Effector CD8-positive, alpha-beta T cell (primary cell): ENCODE measurements at regions not wholly inside any gene's neighbourhood (a gene's known extent, or its start where the extent isn't known, plus 50 kb on each side); places are given as distances from the start of the nearest gene placed in this dataset.
"Not testable (repeated sequence)": the region's sequence is repeated elsewhere in the genome, so short reads cannot be mapped to it uniquely, and the experiment has no call there.

Source experiments
- DNase-seq: peaks from one replicate; lab custom pipeline; 2025; lab: John Stamatoyannopoulos, UW

DNA sequence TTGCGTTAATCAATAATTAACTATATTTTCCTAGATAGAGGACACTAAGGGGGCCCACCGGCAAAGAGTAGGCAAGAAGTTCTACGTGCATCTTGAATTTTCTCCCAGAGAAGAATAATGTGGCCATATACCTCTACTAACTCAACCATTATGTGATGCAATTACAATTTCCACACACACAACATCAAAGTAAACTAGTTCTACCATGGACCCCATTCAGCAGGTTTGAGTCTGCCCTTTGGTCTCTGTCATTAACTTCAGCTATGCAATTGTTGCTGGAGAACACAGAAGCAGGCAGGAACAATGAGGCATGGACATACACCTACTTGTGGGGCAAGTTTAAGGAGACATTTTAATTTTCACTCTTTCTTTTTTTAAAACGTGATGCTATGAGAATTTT is 705.9 kb downstream of the PDCD6IP start:
- no peak for DNase-seq

DNA sequence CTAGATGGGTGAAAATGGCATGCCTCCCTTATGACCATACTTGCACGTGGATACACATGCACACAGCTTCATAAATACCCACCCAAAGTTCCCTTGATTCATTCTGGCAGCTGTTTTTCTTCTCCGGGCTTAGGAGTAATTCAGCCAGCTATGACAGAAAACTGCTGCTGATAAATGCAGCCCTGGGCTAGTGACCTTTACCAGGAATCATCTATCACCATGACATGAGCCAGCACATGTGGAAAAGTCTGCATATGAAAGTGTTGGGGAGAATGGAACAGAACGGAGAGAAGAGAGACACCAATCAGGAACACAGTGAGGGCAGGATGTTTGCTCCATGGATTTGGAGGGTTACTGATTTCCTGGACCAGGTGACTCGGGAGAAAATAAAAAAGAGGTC is 706.3 kb downstream of the PDCD6IP start:
- no peak for DNase-seq

DNA sequence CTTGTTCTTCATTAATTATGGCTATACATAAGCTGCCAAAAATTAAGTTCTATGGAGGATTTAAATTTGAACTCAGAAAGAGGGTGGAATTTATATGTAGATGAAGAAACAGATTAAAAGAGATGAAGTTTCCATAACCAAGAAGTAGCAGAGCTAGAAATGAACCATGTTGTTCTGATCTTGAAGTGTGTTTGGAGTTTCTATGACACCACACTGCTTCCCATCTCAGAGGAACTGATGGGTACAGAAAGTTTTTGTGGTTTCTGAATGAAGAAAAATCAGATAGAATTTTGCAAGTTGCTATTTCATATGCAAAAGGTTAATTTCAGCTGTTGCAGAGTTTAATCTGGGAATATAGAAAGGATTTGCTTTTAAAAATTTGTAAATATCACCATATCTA is 710.3 kb downstream of the PDCD6IP start:
- DNase-seq: no peak

DNA sequence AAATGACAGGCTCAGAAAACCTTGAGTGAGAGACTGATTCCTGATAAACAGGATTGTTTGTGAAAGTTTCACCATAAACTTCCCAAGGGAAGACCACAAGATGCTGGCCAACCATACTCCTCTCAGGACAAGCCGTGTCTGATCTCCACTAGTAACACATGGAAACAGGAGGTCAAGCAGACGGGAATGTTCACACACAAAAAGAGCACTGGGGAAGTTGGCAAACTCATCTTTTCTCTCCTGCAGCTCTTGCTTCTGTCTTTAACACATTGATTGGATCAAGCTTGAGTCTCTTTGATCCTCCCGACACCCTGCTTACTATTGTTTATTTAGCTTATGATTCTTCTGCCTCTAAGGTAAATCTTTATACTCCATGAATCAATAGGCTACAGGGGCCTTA is 713.5 kb downstream of the PDCD6IP start:
- no peak for DNase-seq

DNA sequence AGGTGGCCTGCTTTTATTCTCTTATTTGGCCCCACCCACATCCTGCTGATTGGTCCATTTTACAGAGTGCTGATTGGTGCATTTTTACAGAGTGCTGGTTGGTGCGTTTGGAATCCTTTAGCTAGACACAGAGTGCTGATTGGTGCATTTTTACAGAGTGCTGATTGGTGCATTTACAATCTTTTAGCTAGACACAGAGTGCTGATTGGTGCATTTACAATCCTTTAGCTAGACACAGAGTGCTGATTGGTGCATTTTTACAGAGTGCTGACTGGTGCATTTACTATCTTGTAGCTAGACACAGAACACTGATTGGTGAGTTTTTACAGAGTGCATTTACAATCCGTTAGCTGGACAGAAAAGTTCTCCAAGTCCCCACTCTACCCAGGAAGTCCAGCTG is 720.6 kb downstream of the PDCD6IP start:
- DNase-seq: not testable (repeated sequence)

DNA sequence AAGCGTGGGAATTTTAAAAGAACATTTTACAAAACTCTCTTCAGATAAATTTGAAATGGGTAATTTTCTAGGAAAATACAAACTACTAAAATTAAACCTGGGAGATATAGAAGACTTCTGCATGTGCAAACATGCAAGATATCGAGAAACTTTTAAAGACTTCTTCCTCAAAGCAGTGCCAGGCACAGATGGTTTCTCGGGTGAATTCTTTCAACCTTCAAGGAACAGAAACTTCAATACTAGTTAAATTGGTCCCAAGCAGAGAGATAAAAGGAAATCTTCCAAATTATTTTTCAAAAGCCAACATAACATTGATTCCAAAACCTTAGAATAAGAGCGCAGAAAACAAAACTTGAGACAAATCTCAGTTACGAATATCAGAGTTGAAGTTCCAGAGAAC is 732.7 kb downstream of the PDCD6IP start:
- no peak for DNase-seq

DNA sequence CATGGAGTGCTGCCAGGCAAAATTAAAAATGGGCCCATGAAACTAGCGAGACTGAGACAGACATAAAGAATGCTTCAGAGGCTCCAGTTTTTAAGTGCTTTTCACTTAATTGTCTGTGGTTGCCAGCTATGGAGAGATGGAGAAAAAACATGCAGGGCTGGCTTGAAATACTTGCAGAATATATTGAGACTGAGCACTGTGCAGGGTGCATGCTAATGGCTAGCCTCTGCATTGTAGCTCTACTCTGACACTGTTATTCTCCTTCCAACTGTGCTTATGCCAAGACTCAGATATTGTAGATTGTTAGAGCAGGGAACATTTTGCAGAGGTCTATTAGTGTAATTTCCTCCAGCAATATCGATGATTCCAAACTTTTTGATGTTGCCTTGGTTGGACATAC is 735.0 kb downstream of the PDCD6IP start:
- no peak for DNase-seq

DNA sequence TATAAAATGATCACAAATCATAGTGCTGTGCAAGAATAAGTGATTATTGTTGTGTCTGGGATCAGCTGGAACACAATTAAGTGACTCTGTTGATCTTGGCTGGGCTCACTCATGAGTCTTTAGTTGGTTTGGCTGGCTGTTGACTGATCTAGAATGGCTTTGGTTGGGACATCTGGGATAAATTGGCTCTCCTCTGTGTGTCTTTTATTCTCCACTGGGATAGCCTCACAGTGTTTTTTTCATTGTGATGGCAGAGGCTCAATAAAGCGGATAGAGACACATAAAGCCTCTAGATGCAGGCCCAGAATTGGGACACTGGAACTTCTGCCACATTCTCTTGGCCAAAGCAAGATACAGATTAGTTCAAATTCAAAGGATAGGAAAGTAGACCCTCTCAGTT is 735.6 kb downstream of the PDCD6IP start:
- no peak for DNase-seq

DNA sequence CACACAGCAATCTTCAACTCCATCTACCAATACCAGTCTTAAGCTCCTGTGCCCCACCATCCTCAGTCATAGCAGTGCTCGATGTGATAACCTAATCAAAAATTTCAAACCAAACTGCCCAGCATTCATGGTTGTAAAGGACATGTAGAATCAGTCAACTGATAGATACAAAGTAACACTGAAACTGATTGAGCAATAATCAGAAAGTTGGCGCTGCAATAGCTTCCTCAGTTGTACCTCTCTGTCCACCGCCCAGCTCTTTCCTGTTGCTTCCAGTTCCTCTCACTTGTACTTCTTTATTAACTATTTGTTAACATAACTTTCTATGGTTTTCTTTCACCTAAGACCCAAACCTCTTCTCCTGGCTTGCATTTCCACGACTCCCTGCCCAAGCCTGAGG is 745.7 kb downstream of the PDCD6IP start:
- no peak for DNase-seq

DNA sequence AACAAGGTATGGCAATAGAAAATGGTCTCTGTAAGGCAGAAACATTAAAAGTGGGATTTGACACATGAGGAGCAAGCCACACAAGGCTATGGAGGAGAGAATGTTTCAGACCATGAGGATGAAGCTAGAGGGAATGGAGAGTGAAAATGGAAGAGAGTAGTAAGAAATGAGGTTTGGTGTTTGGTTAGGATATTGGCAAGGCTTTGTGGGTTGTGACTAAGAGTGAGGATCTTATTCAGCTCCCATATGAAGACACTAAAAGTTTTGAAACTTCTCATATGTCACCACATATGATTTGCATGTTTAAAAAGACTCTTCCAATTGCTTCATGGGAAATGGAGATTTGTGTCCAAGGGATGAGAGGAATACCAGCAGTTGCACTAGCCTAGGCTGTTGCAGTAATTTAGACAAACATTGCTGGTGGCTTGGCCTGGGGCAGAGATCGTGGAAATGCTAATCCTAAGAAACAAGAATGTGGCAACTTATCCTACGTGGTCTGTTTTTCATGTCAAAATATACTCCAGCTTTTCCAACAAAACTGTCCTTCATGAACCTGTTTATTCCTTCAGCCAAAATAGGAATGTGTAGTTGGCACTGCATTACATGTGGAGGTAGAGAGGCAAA is 749.0 kb downstream of the PDCD6IP start:
- DNase-seq: no peak

DNA sequence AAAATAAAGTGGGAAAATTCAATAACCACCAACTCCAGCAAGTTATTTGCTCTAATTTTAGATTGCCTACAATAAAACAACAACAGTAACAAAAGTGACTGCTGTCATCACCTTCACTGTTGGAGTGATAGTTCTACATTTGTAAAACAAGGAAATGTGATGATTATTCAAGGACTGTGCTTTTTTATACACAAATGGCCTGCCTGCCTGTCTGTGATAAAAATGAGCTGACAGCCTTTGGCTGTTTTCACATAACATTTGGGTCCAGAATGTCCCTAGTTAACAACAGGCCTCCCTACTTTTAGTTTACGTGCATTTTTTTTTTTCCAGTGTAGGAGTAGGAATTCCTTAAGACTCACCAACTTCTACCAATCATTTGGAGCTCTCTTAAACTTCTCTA is 768.8 kb downstream of the PDCD6IP start:
- no peak for DNase-seq

DNA sequence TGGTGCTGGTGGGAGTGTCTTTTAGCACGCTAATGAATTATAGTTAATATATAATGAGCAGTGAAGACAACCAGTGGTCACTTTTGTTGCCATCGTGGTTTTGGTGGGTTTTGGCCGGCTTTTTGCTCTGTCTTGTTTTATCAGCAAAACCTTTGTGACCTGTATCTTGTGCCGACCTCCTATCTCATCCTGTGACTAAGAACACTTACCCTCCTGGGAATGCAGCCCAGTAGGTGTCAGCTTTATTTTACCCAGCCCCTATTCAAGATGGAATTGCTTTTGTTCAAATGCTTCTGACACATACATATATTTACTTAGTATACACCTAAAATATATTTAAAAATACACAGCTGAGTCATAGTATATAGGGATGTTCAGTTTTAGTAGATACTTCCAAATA is 770.3 kb downstream of the PDCD6IP start:
- DNase-seq: no peak

DNA sequence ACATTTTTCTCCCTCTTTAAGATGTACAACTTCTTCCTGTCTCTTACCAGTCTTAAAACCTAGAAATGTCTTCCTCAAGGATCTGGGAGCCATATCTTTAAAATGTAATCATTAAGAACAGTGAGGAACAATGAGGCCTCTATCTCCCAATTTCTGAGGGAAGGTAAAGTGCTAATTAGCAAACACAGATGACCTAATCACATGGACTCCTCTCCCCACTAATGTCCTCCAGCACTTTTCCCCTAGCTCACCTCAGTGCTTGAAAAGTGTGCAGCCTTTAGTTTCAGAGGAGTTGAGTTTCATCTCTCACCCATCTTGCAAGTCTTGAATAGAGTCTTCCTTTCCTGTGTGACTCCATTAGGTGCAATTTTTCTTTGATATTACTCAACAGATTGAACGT is 771.0 kb downstream of the PDCD6IP start:
- no peak for DNase-seq

DNA sequence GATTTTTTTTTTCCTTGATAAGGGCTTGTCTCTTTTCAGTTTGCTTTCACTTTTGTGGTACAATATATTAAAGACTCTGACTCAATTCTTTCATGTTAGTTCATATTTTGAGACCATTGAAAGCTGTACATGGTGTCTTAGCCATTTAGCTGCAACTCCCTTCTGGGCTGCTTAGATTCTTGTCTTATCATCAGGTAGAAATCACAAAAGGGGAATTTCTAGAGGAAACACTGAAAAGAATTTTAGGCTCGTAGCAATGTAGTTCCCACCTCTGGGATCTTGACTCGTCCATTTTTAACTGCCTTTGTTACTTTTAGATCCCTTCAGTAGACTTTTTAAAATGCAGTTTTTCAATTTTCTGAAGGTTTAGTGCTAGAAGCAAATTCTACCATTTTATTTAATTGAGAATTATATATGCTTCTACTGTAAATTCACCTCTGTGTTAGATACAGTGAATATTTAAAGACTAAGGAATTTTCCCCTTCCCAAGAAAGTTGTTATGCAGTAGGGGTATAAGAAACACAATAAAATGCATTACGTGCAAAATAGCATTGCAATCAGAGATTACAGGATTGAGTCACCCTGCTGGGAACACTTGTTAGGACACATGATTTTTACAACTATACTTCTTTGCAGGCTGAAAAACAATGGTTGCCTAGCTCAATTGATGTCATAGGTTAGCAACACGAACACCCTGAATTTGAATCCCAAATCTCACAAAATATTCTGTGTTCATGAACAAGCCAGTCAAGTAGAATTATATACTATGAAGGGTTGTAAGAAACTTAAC is 772.7 kb downstream of the PDCD6IP start:
- DNase-seq: no peak

DNA sequence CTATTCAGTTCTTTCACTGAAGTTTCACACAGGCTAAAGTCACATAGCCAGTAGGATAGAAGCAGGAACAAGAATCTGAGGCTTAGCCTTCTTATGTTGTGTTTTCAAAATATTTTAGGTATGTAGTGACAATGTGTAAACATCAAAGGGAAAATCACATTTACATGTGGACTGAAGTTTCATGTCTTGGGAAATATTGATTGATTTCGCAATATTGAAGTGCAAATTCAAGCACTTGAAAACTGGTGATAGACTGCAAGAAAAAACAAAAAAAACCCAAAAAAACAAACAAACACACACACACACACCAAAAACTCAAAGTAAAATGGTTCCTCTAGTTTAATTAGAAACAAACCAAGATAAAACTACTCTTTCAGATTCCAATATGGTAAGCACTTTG is 773.3 kb downstream of the PDCD6IP start:
- no peak for DNase-seq

DNA sequence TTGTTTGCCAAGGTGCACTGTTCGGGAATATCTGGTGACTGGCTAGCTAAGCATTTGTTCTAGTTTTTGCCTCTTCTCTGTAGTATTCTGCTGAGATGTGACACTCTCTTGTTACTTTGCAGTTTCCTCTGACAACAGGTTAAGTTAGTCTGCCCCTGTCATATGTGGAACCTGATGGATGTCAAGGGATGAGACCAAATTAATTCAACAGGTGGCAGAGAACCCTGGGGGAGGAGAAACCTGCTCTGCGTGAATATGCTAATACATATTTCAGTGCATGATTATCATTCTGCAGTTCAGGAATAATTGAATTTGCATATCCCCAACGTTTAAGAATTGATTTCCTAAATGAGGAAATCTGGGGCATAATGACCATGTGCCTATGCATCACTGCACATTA is 777.3 kb downstream of the PDCD6IP start:
- no peak for DNase-seq

DNA sequence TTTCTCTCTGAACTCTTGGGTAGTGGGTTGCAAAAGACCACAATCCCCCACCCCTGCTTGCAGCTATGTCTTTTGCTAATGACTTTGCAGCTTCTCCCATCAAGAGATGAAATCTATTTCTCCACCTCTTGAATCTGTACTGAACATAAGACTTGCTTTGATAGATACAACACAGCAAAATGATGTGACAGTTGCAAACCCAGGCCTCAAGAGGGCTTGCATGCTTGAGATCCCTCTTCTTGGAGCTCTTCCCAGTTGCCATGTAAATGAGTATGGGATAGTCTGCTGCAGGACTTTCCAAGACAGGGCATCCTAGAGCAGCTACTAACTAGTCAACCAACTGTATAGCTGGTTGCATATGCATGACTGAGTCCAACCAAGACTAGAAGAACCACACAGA is 783.6 kb downstream of the PDCD6IP start:
- DNase-seq: no peak

DNA sequence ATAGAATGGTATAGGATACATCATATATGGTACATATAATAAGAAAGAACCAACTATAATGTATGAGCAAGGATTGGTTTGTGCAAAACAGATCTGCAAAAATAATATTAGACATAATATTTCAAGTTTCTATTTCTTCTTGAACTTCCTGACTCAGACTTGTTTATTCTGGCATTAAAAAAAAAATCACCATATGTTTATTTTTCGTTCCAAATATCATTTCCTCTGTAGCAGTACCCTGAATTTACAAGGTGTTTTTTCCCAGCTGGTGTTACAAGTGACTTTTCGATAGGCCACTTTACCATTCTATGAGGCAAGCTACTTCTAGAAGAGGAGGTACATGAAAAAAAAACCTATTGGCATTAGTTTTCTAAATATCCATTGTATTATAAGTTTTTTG is 785.0 kb downstream of the PDCD6IP start:
- DNase-seq: no peak

DNA sequence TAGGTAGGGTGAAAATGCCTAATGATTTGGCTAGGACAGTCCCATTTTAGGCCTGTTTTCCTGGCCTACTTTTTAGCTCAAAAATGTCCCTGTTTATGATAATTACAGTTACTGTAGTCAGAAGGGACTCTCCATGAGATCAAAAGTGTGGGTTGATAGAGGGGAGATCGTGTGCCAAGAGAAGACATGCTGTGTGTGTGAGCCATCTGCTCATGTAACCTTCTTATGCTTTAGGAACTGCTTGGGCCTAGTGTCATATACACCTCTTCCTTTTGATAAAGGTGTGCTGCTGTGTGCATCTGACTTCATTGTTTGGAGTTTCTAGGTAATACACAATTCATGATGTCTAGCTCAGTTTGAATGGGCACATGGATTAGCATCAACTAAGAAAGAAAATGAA is 786.5 kb downstream of the PDCD6IP start:
- DNase-seq: no peak

DNA sequence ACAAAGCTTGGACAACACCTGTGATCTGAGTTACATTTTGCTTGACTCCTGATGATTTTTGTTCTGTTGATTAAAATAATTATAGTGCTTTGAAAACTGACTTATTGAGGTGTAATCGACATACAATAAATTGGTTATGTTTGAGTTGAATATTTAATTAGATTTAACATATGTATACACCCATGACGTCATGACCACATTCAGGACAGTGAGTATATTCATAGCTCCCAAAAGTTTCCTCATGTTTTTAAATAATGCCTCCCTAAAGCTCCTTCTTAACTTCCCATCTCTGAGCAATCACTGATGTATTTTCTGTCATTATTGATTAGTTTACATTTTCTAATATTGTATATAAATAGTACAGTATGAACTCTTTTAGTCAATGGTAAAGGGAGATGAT is 801.2 kb downstream of the PDCD6IP start:
- DNase-seq: no peak

DNA sequence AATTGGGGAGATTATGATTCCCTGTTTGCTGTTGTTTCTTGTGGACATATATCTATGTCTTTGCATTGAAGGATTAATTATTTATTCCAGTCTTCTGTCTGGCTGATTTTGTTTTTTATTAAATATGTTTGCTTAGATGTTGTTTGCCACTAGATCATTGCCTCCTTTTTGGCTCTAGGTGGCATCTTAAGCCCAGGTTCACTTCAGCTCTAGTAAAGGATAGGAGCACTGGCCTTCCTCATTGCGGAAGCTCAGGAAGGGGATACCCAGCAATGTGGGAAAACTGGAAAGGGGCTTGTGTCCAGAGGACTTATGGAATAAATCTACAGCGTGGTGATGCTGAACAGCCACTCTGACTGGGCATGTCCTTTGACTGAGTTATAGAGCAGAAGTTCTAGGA is 821.6 kb downstream of the PDCD6IP start:
- no peak for DNase-seq

DNA sequence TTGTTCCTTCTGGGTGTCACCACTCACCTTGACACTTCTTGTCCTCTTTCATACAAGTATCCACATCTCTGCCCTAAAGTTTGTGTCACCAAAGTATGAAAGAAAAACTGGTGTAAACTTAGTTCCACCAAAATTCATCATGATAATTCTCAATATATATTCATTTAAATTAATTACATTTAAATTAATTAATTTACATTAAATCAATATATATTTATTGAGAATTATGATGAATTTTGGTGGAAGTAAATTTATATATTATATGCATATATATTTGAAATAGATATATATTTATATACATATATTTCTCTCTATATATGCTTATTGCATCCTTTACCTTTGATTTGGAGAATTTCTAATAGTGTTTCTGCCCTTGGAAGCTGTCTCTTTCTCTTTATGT is 828.3 kb downstream of the PDCD6IP start:
- no peak for DNase-seq

DNA sequence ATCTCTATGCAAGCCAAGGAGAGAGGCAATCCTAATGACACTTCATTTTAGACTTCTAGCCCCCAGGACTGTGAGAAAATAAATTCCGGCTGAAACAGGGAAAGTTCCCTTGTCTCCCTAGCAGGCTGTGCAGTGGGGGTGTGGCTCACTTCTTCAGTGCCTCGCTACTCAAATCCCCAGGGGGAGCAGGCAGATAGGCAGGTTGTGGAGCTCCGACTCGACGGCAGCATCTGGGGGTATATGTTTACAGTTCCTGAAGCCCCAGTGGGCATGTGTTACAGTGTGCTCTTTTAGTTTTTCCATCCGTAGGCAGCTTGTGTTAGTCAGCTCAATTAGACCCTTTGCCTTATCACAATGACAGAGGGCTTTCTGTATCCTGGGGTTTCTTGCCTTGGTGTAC is 836.5 kb downstream of the PDCD6IP start:
- DNase-seq: no peak

DNA sequence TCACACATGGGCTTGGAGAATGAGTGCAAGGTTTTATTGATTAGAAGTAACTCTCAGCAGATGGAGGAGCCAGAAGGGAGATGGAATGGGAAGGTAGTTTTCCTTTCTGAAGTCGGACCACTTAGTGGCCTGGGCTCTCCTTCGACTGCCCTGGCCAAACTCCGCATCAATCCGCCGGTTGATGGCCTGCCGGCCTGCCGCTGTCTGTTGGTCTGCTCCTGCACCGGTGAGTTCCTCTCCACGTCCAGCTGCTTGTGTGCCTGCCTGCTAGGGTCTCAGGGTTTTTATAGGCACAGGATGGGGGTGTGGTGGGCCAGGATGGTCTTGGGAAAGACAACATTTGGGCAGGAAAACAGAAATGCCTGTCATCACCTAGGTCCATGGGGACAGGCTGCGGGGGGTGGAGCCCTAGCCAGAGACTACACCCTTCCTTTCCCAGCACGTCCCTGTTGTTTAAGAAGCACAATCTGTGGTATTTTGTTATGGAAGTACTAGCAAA is 837.0 kb downstream of the PDCD6IP start:
- DNase-seq: no peak
